RWPE1 (cell line): ENCODE measurements at regions not wholly inside any gene's neighbourhood (a gene's known extent, or its start where the extent isn't known, plus 50 kb on each side); places are given as distances from the start of the nearest gene placed in this dataset.
"Not testable (repeated sequence)": the region's sequence is repeated elsewhere in the genome, so short reads cannot be mapped to it uniquely, and the experiment has no call there.

ENCODE experiments used
- CTCF ChIA-PET: fragments of 350-600 bp; sonication (Branson Sonifier 250); formaldehyde crosslinking; extraction: SDS; loops from one replicate; lab custom pipeline; 2021; lab: Yijun Ruan, JAX
- POLR2A ChIA-PET: fragments of 400-600 bp; formaldehyde crosslinking; extraction: SDS; loops from one replicate; lab custom pipeline; 2020; ENCODE audit warnings: antibody characterized with exemption; ENCODE audit not compliant: low non-redundant PET; lab: Yijun Ruan, JAX
- DNase-seq: peaks from one replicate; pipeline ENCODE4 v3.0.0; 2012; ENCODE audit warnings: low spot score
- H3K27ac ChIP-seq: fragments of 450-650 bp; 2 replicates; pipeline ENCODE4 v1.5.1; 2017
- TF ChIP-seq, protein P1 (sequence below): fragments of 450-650 bp; conservative IDR thresholded peaks from 2 replicates; pipeline ENCODE4 v1.5.1; 2017; ENCODE audit warnings: low read depth, mild to moderate bottlenecking

DNA sequence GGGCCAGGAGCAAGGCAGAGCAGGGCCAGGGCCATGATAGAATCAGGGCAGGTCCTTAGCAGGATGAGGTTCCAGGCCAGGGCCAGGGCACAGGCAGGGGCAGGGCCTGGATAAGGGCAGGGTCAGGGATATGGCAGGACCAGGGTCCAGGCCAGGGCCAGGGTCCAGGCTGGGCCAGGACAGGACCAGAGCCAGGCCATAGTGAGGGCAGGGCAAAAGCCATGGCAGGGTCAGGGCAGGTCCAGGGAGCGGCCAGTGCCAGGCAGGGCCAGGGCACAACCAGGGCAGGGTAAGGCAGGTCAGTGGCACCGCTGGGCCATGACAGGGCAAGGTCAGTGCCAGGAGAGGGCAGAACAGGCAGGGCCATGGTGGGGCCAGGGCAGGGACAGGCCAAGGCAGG, 152.2 kb downstream of the LIPI start:
- POLR2A ChIA-PET = no interaction called here

DNA sequence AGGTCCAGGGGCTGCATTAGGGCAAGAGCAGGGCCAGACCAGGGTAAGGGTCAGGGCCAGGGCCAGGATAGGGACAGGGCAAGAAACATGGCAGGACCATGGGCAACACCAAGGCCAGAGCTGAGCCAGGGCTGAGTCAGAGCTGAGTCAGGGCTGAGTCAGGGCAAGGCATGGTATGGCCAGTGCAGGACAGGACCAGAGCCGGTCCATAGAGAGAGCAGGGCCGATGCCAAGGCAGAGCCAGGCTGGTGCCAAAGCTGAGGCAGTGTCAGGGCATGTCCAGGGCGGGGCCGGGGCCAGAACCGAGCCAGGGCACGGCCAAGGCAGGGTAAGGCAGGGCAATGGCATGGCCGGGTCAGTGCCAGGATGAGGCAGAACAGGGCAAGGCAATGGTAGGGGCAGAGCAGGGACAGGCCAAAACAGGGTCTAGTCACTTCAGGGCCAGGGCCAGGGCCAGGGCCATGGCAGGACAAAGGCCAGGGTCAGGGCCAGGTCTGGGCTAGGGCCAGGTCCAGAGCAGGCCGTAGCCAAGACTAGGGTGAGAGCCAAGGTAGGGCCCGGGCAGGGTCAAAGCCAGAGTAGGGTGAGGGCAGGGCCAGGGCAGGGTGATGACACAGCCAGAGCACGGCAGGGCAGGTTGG, 152.8 kb downstream of the LIPI start:
- peak overlapping the region; percentile 86 for H3K27ac ChIP-seq
- CTCF ChIA-PET, POLR2A ChIA-PET, DNase-seq: not testable (repeated sequence)

More for the DNA sequence above, 152.2 kb downstream of the LIPI start:
- H3K27ac ChIP-seq = peak overlapping the region; percentile 86
- no peak for DNase-seq
- CTCF ChIA-PET = no interaction called here
- TF ChIP-seq, protein P1, sequence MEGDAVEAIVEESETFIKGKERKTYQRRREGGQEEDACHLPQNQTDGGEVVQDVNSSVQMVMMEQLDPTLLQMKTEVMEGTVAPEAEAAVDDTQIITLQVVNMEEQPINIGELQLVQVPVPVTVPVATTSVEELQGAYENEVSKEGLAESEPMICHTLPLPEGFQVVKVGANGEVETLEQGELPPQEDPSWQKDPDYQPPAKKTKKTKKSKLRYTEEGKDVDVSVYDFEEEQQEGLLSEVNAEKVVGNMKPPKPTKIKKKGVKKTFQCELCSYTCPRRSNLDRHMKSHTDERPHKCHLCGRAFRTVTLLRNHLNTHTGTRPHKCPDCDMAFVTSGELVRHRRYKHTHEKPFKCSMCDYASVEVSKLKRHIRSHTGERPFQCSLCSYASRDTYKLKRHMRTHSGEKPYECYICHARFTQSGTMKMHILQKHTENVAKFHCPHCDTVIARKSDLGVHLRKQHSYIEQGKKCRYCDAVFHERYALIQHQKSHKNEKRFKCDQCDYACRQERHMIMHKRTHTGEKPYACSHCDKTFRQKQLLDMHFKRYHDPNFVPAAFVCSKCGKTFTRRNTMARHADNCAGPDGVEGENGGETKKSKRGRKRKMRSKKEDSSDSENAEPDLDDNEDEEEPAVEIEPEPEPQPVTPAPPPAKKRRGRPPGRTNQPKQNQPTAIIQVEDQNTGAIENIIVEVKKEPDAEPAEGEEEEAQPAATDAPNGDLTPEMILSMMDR = no peak

DNA sequence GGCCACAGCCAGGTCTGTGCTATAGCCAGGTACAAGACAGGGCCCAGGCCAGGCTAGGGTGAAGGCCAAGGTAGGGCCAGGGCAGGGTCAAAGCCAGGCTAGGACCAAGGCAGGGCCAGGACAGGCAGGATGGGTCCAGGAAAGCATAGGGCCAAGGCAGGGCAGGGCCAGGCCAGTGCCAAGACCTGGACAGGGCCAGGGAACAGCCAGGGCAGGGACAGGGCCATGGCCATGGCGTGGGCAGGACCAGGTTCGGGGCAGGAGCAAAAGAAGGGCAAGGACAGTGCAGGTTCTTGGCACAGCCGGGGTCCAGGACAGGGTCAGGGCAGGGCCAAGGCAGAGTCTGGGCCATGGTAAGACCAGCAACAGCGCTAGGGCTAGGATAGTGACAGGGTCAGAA, 153.4 kb downstream of the LIPI start:
- TF ChIP-seq, protein P1 = no peak
- H3K27ac ChIP-seq = peak overlapping the region; percentile 86
- DNase-seq = no peak
- ChIA-PET POLR2A (no interaction called here), CTCF (no interaction called here)

DNA sequence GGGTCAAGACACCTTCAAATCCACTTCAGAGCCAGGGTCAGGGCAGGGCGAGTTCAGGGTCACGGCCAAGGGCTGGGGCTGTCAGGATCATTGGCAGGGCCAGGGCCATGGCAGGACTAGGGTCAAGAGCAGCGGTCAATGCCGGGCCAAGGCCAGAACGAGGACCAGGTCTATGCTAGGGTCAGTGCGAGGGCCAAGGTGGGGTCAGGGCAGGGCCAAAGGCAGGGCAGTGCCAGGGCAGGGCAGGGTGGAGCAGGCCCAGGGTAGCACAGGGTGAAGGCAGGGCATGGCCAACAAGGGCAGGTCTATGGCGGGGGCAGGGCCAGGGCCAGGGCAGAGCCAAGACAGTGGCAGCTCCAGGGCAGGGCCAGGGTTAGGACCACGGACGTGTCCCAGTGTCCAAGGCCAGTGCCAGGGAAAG, 154.0 kb downstream of the LIPI start:
- H3K27ac ChIP-seq = peak overlapping the region; percentile 86
- DNase-seq = no peak
- ChIA-PET CTCF (no interaction called here), POLR2A (no interaction called here)
- TF ChIP-seq, protein P1 = no peak

DNA sequence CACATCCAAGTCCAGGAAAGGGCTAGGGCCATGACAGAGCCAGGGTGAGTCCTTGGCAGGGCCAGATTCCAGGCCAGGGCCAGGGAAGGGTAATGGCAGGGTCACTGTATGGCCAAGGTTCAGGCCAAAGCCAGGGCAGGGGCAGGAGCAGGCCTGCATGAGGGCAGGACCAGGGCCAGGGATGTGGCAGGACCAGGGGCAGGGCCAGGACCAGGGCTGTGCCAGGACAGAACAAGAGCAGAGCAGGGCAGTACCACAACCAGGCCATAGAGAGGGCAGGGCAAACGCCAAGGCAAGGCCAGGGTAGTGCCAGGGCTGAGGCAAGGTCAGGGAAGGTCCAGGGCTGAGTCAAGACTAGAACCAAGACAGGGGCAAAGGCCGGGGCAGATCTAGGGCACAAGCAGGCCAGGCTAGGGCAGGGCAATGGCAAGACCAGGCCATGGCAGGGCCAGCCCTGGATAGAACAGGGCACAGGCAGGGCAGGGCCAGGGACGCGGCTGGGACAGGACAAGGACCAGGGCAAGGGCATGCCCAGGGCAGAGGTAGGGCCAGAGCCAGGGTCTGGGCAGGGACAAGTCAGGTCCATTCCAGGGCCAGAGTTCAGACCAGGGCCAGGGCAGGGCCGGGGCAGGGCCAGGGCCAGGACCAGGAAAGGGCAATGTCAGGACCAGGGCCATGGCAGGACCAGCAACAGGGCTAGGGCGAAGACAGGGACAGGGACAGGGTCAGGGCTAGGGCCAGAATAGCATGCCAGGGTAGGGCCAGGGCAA, 154.8 kb downstream of the LIPI start:
- POLR2A ChIA-PET, DNase-seq, CTCF ChIA-PET: not testable (repeated sequence)
- H3K27ac ChIP-seq = peak overlapping the region; percentile 86

DNA sequence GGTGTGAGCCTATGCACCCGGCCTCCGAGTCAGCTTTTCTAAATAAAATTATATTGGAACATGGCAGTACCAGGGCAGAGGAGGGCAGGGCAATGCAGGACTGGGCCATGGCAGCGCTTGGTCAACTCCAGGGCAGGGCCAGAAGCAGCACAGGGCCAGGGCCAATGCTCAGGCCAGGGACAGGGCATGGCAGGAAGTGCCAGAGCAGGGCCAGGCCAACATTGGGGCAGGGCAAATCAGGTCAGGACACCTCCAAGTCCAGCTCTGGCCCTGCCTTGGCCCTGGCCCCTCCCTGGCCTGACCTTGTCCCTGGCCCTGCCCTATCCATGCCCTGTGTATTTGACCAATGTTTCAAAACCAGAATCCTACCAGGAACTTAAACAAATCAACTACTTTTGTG, 156.1 kb downstream of the LIPI start:
- H3K27ac ChIP-seq = peak overlapping the region; percentile 86
- CTCF ChIA-PET = no interaction called here
- POLR2A ChIA-PET = no interaction called here
- TF ChIP-seq, protein P1 = no peak
- no peak for DNase-seq

DNA sequence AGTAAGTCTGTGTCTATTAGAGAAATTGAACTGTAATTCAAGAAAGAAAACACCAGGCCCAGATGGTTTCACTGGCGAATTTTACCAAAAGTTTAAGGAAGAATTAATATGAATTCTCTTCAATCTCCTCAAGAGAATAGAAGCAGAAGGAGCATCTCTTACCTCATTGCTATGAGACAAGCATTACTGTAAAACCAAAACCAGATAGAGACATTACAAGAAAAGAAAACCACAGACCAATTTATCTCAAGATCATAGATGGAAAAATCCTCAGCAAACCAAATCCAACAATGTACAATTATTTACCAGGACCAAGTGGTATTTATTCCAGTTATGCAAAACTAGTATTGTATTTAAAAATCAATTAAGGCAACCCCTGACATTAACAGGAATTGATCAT, 160.6 kb downstream of the LIPI start:
- TF ChIP-seq, protein P1 = no peak
- no peak overlapping the region for H3K27ac ChIP-seq
- no peak for DNase-seq
- ChIA-PET CTCF (no interaction called here), POLR2A (no interaction called here)
